GM21515 (cell line): ENCODE measurements at regions not wholly inside any gene's neighbourhood (a gene's known extent, or its start where the extent isn't known, plus 50 kb on each side); places are given as distances from the start of the nearest gene placed in this dataset.

Source experiments
- ATAC-seq: cut with Tn5 transposase; IDR thresholded peaks from one replicate; pipeline ENCODE4 v1.9.1; 2021; ENCODE audit not compliant: unreplicated experiment

DNA sequence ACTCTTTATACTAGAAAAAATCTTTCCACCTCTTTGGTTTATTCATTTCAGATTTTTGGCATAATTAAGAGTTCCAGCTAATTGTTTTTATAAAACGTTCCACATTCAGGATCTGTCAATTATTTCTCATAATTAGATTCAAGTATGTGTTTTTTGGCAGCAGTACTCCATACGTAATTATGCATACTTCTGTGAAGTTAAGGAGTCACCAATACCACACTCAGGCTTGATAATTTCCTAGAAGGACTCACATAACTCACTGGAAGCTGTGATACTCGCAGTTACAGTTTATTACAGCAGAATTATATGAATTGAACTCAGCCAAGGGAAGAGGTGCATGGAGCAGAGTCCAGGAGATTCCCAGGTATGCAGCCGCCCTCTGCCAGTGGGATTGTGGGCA lies 290.5 kb upstream of the AKR1E2 start:
- no peak for ATAC-seq

DNA sequence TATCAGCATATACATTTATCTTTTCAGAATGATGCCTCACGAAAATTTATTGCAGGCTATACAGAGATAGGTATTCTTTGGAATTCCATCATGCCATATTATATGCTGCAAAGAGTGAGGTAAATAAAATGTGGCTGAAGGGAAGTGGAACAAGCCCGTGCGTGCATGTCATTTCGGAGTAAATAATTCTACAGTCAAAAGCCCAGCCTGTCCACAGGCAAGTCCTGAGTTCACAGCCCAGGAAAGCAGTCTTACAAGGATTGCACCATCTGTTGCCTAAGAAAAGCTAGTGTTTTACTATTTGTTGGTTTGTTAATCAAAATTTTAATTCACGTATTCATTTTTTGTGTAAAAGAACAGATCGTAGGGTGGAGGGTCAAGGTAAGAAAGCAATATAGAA lies 292.4 kb upstream of the AKR1E2 start:
- ATAC-seq: no peak

GRCh38 chr10:4532976-4533375 lies 293.0 kb upstream of the AKR1E2 start:
- ATAC-seq: no peak

DNA sequence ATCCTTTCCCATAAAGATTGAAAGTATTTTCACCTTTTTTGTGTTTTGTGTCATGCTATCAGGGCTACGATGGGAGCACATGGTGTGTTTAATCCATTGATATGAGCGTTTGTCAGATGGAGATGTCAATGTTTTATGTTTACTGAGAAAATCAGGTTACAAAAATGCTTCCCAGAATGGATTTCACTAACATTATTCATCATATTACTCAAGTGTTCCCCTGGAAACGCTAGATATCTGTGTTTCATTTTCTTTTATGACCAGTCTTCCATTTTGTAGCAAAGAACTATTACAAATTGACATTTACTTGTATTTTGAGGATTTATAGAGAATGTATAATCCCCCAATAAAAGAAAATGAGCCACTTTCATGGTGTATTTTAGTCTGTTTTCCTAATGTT lies 293.5 kb upstream of the AKR1E2 start:
- no peak for ATAC-seq

DNA sequence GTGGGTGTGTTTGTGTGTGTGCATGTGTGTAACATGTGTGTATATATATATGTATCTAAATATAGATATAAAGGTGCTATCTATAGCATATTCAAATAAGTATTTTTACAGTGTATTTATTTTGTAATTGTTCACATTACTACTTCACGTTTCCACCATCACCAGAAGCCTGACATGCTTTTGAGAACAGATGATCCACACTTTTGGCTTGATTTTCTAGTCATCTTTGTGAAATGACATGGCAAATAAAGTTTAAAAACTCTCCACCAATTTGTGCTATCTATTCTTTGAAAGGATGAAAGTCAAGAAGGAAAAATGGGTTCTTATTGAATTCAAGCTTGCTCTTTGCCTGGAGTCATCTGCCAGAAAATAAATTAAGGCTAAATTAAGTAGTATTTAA lies 294.0 kb upstream of the AKR1E2 start:
- no peak for ATAC-seq

DNA sequence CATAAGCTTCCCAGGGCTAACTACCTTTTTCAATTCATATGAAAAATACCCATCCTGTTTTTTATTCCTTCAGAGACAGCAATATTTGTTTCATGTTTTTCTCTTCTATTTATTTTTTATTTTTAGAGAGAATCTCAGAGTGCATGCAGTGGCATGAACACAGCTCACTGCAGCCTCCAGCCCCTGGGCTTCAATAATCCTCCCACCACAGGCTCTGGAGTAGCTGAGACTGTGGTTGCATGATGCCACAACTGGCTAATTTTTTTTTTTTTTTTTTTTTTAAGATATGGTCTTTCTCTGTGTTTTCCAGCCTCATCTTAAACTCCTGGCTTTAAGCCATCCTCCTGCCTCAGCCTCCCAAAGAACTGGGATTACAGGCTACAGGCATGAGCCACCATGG lies 296.7 kb upstream of the AKR1E2 start:
- ATAC-seq: no peak

DNA sequence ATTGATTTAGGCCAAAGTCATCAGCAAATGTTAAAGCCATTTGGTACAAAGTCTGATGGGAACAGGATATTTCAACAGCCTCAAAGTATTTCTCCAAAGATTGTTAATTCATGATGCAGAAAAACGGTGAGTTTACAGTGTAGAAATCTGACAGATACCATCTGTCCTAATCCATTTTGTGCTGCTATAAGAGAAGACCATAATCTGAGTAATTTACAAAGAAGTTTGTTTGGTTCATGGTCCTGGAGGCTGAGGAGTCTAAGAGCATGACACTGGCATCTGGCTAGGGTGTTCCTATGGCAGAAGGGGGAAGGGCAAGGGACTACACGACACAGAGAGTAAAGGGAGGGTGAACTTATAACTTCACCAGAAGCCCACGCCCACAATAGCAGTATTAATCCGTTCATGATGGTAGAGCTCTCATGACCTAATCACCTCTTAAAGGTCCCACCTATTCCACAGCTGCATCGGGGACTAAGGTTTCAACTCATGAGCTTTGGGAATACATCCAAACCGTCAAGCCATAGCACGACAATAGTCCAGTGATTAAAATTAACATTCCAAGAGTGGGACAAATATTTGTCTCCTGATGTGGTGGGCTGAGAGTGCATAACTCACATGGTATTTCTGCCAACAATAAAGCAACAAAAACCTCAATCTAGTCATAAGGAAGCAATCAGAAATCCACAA lies 298.6 kb upstream of the AKR1E2 start:
- no peak for ATAC-seq

- ATAC-seq: no peak
Observed at GRCh38 chr10:4526311-4526731, 299.7 kb upstream of the AKR1E2 start.

DNA sequence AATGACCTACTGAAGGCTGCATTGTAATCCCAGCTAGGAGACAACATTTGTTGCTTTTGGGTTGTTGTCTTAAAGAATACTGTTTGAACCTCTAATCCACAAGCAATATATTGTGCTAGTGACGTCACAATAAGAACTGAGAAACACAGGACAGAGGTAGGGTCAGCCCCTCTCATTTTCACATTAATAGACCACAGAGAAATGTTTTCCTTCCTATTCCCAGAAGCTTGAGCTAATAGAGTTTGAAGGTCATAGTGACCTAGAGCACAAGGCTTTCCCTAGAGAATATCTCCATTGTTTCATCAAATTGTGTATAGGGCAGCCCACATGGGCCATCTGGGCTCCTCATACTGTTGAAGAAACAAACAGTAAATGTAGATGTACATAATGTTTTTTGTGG lies 300.9 kb upstream of the AKR1E2 start:
- no peak for ATAC-seq

- peak; percentile 89 for ATAC-seq
Observed at GRCh38 chr10:4522296-4523000, 303.6 kb upstream of the AKR1E2 start.

GRCh38 chr10:4519658-4520402 lies 306.2 kb upstream of the AKR1E2 start:
- no peak for ATAC-seq

- no peak for ATAC-seq
Observed at GRCh38 chr10:4517746-4518145, 308.3 kb upstream of the AKR1E2 start.

DNA sequence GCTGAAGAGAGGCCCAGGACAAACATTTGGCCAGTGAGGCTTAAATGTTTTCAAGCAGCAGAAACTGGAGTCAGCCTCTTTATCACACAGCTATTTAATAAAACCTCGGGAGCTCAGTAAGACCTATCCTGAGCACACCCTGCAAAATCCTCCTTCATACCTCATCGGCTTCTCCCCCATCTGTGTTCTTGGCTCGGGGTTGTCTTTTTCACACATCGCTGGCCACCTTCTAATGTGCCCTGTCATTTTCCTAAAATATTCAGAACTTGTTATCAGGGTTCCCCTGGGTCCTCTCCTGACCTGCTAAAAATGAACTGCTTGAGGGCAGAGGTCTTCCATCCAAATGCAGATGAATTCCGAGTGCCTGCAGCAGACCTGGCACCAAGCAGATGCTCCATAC lies 310.3 kb upstream of the AKR1E2 start:
- ATAC-seq: no peak

- ATAC-seq: peak; percentile 95
Observed at GRCh38 chr10:4514445-4515108, 311.4 kb upstream of the AKR1E2 start.

DNA sequence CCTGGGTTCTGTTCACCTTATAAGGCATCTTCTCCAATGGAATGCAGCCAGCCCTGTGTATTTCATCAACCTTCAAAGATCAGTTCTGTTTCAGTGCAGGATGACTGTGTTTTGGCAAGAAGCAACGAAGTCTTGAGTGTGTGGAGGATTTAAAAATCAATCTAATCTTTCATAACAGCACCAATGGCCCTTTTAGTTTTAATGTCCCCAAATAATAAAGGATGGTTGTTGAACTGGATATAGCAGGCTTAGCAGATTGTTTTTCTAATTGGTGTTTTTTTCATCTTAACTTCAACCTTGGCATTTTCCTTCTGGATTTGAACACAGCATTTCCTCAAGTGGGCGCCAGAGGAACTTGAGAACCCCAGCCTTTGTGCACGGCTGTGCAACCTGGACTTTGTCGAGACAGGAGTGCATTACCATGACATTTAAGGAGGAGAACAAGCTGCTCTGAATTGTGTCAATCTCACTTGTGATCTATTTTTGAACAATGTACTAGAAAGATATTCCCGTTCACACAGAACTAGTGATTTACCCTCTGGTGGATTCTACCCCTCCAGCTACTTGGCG lies 313.3 kb upstream of the AKR1E2 start:
- ATAC-seq: no peak

DNA sequence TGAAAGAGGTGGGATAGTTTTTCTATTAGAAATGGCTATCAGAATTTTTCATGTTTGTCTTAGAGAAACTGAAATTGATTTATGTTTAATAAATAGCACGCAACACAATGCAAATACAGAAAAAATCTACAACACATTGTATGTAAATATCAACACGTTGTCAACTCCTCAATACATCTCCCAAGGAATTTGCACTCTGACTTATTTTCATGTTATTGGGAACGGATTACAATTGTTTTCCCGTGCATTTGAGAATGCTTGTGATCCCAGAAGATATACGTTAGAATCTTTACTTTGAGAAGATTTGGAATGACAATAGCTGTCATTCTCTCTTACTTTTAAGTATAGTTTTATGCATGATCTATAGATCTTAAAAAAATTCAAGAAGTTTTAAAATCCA lies 313.8 kb upstream of the AKR1E2 start:
- ATAC-seq: no peak

- ATAC-seq: no peak
Observed at GRCh38 chr10:4511509-4511908, 314.5 kb upstream of the AKR1E2 start.

- no peak for ATAC-seq
Observed at GRCh38 chr10:4509405-4509804, 316.6 kb upstream of the AKR1E2 start.

DNA sequence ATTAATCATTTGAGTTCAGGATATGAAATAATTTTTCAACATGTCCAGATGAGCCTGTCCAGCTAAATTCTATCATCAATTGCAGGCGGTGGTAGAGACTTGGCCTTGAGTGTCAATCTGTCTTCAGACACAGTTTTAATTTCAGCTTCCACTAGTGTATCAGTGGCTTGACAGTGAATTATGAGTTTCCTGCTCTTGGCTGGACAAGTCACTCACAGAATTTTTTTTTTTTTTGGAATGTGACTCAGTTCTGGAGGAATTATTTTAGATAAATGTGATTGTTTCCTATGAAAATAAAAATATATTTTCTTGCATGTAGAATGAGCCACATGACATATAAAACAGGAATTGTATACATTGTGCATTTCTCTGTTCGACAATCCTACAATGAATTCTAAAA lies 319.9 kb upstream of the AKR1E2 start:
- no peak for ATAC-seq

DNA sequence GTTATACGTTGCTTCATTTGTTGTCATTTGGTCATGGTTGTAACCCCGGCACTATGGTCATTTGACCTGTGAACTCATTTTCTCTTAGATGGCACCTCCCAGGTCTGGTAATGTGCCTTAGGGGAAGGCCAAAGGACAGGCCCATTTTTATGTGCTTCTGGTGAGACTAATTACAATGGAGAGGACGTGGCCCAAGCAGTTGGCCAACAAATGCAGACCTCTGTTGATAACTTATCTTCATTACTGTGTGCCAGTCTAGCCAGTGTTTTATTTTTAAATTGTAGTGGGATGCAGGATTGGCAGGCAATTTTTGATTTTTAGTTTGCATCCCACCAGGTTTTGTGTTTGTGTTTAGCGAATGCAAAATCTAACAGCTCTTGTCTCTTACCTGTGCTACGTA lies 321.5 kb upstream of the AKR1E2 start:
- ATAC-seq: no peak

- no peak for ATAC-seq
Observed at GRCh38 chr10:4503076-4503475, 322.9 kb upstream of the AKR1E2 start.
